Keratinocyte (primary cell): ENCODE measurements at regions not wholly inside any gene's neighbourhood (a gene's known extent, or its start where the extent isn't known, plus 50 kb on each side); places are given as distances from the start of the nearest gene placed in this dataset.

Source experiments
- DNase-seq: peaks from one replicate; pipeline ENCODE4 v3.0.0-alpha.2; 2011; ENCODE audit warnings: low read depth, missing footprints, low spot score
- FAIRE-seq: peaks from 2 replicates; lab custom pipeline; 2011; peaks lifted over from hg19 to GRCh38; lab: Jason Lieb, UNC
- H2AFZ ChIP-seq: 2 replicates; pipeline ENCODE4 v1.6.0; 2012; ENCODE audit warnings: low read length, control low read depth, inconsistent platforms; ENCODE audit not compliant: control insufficient read depth
- H3K27ac ChIP-seq: 2 replicates; pipeline ENCODE4 v1.5.1; 2011; ENCODE audit warnings: low read length; ENCODE audit not compliant: control insufficient read depth, insufficient read depth
- H3K27me3 ChIP-seq: 3 replicates; pipeline ENCODE4 v1.6.0; 2011; ENCODE audit warnings: low read length; ENCODE audit not compliant: control insufficient read depth, insufficient read depth; ENCODE audit errors: extremely low read depth
- H3K36me3 ChIP-seq, 2 experiments: 2 replicates in 1 of 2; 3 replicates in 1 of 2; pipeline ENCODE4 v1.5.1; 2011; ENCODE audit warnings: low read length in 2 of 2, mild to moderate bottlenecking in 1 of 2; ENCODE audit not compliant: control insufficient read depth in 2 of 2, insufficient read depth in 2 of 2; ENCODE audit errors: extremely low read depth in 1 of 2
- H3K4me1 ChIP-seq: 3 replicates; pipeline ENCODE4 v1.5.1; 2011; ENCODE audit warnings: low read length; ENCODE audit not compliant: control insufficient read depth, insufficient read depth; ENCODE audit errors: extremely low read depth
- H3K4me2 ChIP-seq: 3 replicates; pipeline ENCODE4 v1.6.0; 2011; ENCODE audit warnings: low read depth, low read length; ENCODE audit not compliant: control insufficient read depth, insufficient read depth; ENCODE audit errors: extremely low read depth
- H3K4me3 ChIP-seq, 3 experiments: fragments of 200-600 bp in 1 of 3; sonication (generic) in 1 of 3; 2 replicates in 2 of 3; 3 replicates in 1 of 3; pipeline ENCODE4 v1.5.1; 2011 to 2016; ENCODE audit warnings: low read length in 3 of 3, mild to moderate bottlenecking in 3 of 3, control low read depth in 2 of 3, inconsistent platforms in 1 of 3, low read depth in 1 of 3, mixed read lengths in 1 of 3, mixed run types in 1 of 3, moderate library complexity in 1 of 3; ENCODE audit not compliant: control insufficient read depth in 2 of 3, insufficient read depth in 2 of 3; ENCODE audit errors: extremely low read depth in 1 of 3
- H3K79me2 ChIP-seq: 2 replicates; pipeline ENCODE4 v1.6.0; 2012; ENCODE audit warnings: low read length; ENCODE audit not compliant: control insufficient read depth, insufficient read depth
- H3K9ac ChIP-seq: 3 replicates; pipeline ENCODE4 v1.6.0; 2011; ENCODE audit warnings: low read length; ENCODE audit not compliant: control insufficient read depth, insufficient read depth; ENCODE audit errors: extremely low read depth
- H3K9me1 ChIP-seq: 3 replicates; pipeline ENCODE4 v1.6.0; 2011; ENCODE audit warnings: low read length; ENCODE audit not compliant: control insufficient read depth, insufficient read depth; ENCODE audit errors: extremely low read depth
- H3K9me3 ChIP-seq: 2 replicates; pipeline ENCODE4 v1.5.1; 2012; ENCODE audit warnings: low read depth, low read length; ENCODE audit not compliant: control insufficient read depth
- H4K20me1 ChIP-seq: 3 replicates; pipeline ENCODE4 v1.6.0; 2011; ENCODE audit warnings: low read length; ENCODE audit not compliant: control insufficient read depth, insufficient read depth; ENCODE audit errors: extremely low read depth
- EZH2 ChIP-seq: IDR thresholded peaks from one replicate; pipeline ENCODE4 v1.6.1; 2012; ENCODE audit warnings: inconsistent platforms, mild to moderate bottlenecking, low read length, moderate library complexity
- dilution Hi-C: fragments of 300-500 bp; cut with MboI; formaldehyde crosslinking; loops from one replicate; pipeline ENCODE4 v1.7.0; 2020; ENCODE audit warnings: low sequenced_read_pairs; ENCODE audit not compliant: extremely low pct_ligation_motif_present
- TF ChIP-seq, protein P1 (sequence below), 3 experiments: IDR thresholded peaks in 1 of 3; conservative IDR thresholded peaks in 1 of 3; optimal IDR thresholded peaks in 1 of 3; 2 replicates in 2 of 3; 3 replicates in 1 of 3; pipeline versions ENCODE3 to v1.5.1; 2011; ENCODE audit warnings: low read length in 3 of 3, mild to moderate bottlenecking in 3 of 3, moderate library complexity in 2 of 3, control low read depth in 1 of 3, inconsistent platforms in 1 of 3; ENCODE audit not compliant: insufficient read depth in 2 of 3; ENCODE audit errors: extremely low read depth in 1 of 3

DNA sequence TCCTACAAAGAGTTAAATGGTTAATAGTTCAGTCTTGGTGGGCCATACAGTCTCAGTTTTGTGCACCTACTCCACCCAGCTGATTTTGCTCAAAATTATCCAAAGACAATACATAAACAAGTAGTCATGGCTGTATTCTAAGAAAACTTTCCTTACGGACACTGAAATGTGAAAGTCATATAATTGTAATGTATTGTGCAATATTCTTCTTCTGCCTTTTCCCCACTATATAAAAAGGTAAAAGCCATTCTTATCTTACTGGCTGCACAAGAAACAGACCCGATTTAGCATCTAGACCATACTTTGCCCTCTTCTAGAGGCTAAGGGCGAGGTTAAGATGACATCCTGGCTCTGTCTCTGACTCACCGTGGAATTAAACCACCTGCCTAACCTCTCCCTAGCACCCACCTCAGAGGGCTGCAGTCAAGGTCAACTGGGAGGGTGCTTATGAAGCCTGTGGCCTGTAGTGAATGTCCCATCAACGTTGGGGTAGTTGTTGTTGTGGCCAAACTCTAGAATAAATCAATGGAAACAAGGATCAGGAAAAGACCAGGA is 63.8 kb upstream of the DOCK1 start:
- TF ChIP-seq EZH2, result no peak
- TF ChIP-seq, protein P1, sequence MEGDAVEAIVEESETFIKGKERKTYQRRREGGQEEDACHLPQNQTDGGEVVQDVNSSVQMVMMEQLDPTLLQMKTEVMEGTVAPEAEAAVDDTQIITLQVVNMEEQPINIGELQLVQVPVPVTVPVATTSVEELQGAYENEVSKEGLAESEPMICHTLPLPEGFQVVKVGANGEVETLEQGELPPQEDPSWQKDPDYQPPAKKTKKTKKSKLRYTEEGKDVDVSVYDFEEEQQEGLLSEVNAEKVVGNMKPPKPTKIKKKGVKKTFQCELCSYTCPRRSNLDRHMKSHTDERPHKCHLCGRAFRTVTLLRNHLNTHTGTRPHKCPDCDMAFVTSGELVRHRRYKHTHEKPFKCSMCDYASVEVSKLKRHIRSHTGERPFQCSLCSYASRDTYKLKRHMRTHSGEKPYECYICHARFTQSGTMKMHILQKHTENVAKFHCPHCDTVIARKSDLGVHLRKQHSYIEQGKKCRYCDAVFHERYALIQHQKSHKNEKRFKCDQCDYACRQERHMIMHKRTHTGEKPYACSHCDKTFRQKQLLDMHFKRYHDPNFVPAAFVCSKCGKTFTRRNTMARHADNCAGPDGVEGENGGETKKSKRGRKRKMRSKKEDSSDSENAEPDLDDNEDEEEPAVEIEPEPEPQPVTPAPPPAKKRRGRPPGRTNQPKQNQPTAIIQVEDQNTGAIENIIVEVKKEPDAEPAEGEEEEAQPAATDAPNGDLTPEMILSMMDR (optimal IDR thresholded peaks at IDR 0.05 in 1 of 3, IDR thresholded peaks at IDR 0.05 in 1 of 3, conservative IDR thresholded peaks at IDR 0.05 in 1 of 3; ENCODE audit: extremely low read depth in 1 of 3, insufficient read depth in 2 of 3, low read length in 3 of 3), result no peak
- FAIRE-seq, result no peak
- Histone ChIP-seq H2AFZ (no peak overlapping the region), H3K9ac (no peak overlapping the region), H3K9me1 (no peaks in the 10 kb centered on the region), H4K20me1 (no peaks in the 10 kb centered on the region), H3K4me1 (no peaks in the 10 kb centered on the region), H3K27me3 (peaks cover 19% of the 10 kb centered on the region), H3K27ac (no peak overlapping the region), H3K79me2 (no peaks in the 10 kb centered on the region), H3K9me3 (no peaks in the 10 kb centered on the region), H3K4me3 (no peak overlapping the region), H3K36me3 (no peaks in the 10 kb centered on the region), H3K4me2 (no peak overlapping the region)
- dilution Hi-C loops, result no loop called here
- DNase-seq, result no peak

DNA sequence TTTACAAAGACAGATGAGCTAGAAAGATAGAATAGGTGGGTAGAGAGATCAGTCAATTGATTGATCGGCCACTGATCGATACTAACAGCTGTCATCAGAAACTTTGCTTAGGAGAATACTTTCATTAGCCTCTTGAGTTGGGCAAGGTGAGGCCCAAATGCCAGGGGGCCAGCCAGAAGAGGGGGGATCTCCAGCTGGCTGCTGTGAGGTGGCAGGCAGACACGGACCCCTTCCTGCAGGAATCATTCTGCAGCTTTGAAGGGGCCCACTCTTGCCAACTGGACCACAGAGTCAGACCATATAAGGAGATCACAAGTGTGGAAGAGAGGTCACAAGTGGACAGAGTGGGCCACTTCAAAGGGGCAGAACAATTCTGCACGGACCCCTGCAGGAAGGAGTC is 62.9 kb upstream of the DOCK1 start:
- dilution Hi-C loops, result no loop called here
- H3K36me3 ChIP-seq, result no peaks in the 10 kb centered on the region

More for the DNA sequence above, 62.9 kb upstream of the DOCK1 start:
- no peak for TF ChIP-seq EZH2
- TF ChIP-seq, protein P1 (optimal IDR thresholded peaks at IDR 0.05 in 1 of 3, IDR thresholded peaks at IDR 0.05 in 1 of 3, conservative IDR thresholded peaks at IDR 0.05 in 1 of 3; ENCODE audit: extremely low read depth in 1 of 3, insufficient read depth in 2 of 3, low read length in 3 of 3), result no peak
- Histone ChIP-seq H2AFZ (no peak overlapping the region), H3K9me3 (no peaks in the 10 kb centered on the region), H3K9ac (no peak overlapping the region), H3K27me3 (peaks cover 19% of the 10 kb centered on the region), H3K27ac (no peak overlapping the region), H3K79me2 (no peaks in the 10 kb centered on the region), H3K4me3 (no peak overlapping the region), H3K4me1 (no peaks in the 10 kb centered on the region), H4K20me1 (no peaks in the 10 kb centered on the region), H3K9me1 (no peaks in the 10 kb centered on the region), H3K4me2 (no peak overlapping the region)
- FAIRE-seq (no peak), DNase-seq (no peak)
